Duodenal mucosa (tissue), 2 donors: ENCODE measurements at regions not wholly inside any gene's neighbourhood (a gene's known extent, or its start where the extent isn't known, plus 50 kb on each side); places are given as distances from the start of the nearest gene placed in this dataset.

Source experiments
- H3K27ac ChIP-seq: one replicate; pipeline ENCODE4 v1.7.0; 2013; ENCODE audit warnings: low read depth, low read length
- H3K27me3 ChIP-seq, 2 donors: one replicate each; pipeline ENCODE4 v1.7.0; 2013; ENCODE audit warnings: low read length in 2 of 2, control low read depth in 1 of 2; ENCODE audit not compliant: insufficient read depth in 2 of 2, control insufficient read depth in 1 of 2
- H3K36me3 ChIP-seq, 2 donors: one replicate each; pipeline ENCODE4 v1.7.0; 2013; ENCODE audit warnings: low read length in 2 of 2, control low read depth in 1 of 2; ENCODE audit not compliant: insufficient read depth in 2 of 2, control insufficient read depth in 1 of 2
- H3K4me1 ChIP-seq, 2 donors: one replicate each; pipeline ENCODE4 v1.7.0; 2013; ENCODE audit warnings: low read length in 2 of 2, control low read depth in 1 of 2; ENCODE audit not compliant: insufficient read depth in 2 of 2, control insufficient read depth in 1 of 2
- H3K4me3 ChIP-seq, 2 donors: one replicate each; pipeline ENCODE4 v1.7.0; 2013; ENCODE audit warnings: low read length in 2 of 2, low read depth in 1 of 2
- H3K9ac ChIP-seq, 2 donors: one replicate each; pipeline ENCODE4 v1.7.0; 2013; ENCODE audit warnings: low read length in 2 of 2, low read depth in 1 of 2
- H3K9me3 ChIP-seq, 2 donors: one replicate each; pipeline ENCODE4 v1.7.0; 2013; ENCODE audit warnings: low read length in 2 of 2, control low read depth in 1 of 2; ENCODE audit not compliant: control insufficient read depth in 1 of 2

GRCh38 chr20:60137657-60138245 lies 179.5 kb downstream of the CDH26 start:
- no peaks in the 10 kb centered on the region for H3K9me3 ChIP-seq
- H3K9ac ChIP-seq = peak overlapping the region in 1 of 2 donors; percentile 36
- H3K4me1 ChIP-seq = peaks cover 0 to 6% of the 10 kb centered on the region in 2 donors
- H3K27me3 ChIP-seq = peaks cover 0 to 3% of the 10 kb centered on the region in 2 donors
- no peak overlapping the region for H3K27ac ChIP-seq
- no peaks in the 10 kb centered on the region for H3K36me3 ChIP-seq
- peak overlapping the region in 1 of 2 donors; percentile 75 for H3K4me3 ChIP-seq

GRCh38 chr20:60138256-60139220 lies 180.3 kb downstream of the CDH26 start:
- peak overlapping the region in 1 of 2 donors; percentile 36 for H3K9ac ChIP-seq
- peak overlapping the region; percentile 10 to 75 for H3K4me3 ChIP-seq
- no peaks in the 10 kb centered on the region for H3K9me3 ChIP-seq
- H3K4me1 ChIP-seq = peaks cover 0 to 6% of the 10 kb centered on the region in 2 donors
- H3K36me3 ChIP-seq = no peaks in the 10 kb centered on the region
- H3K27ac ChIP-seq = no peak overlapping the region
- peaks cover 0 to 3% of the 10 kb centered on the region in 2 donors for H3K27me3 ChIP-seq

- Histone ChIP-seq H3K4me3 (no peak overlapping the region), H3K27ac (no peak overlapping the region), H3K4me1 (peaks cover 0 to 6% of the 10 kb centered on the region in 2 donors)
Observed at GRCh38 chr20:60139663-60140446, 181.6 kb downstream of the CDH26 start.

GRCh38 chr20:60142587-60142986 lies 184.4 kb downstream of the CDH26 start:
- H3K36me3 ChIP-seq = no peaks in the 10 kb centered on the region
- H3K4me3 ChIP-seq = no peak overlapping the region
- peaks cover 0 to 6% of the 10 kb centered on the region in 2 donors for H3K4me1 ChIP-seq
- H3K9me3 ChIP-seq = no peaks in the 10 kb centered on the region
- no peak overlapping the region for H3K27ac ChIP-seq
- no peak overlapping the region for H3K9ac ChIP-seq
- no peaks in the 10 kb centered on the region for H3K27me3 ChIP-seq

More at GRCh38 chr20:60139663-60140446, 181.6 kb downstream of the CDH26 start:
- Histone ChIP-seq H3K9ac (no peak overlapping the region), H3K36me3 (no peaks in the 10 kb centered on the region), H3K27me3 (peaks cover 0 to 3% of the 10 kb centered on the region in 2 donors), H3K9me3 (no peaks in the 10 kb centered on the region)

- no peaks in the 10 kb centered on the region for H3K9me3 ChIP-seq
- H3K9ac ChIP-seq = no peak overlapping the region
- H3K27ac ChIP-seq = no peak overlapping the region
- H3K27me3 ChIP-seq = no peaks in the 10 kb centered on the region
- H3K36me3 ChIP-seq = no peaks in the 10 kb centered on the region
- H3K4me1 ChIP-seq = peaks cover 0 to 6% of the 10 kb centered on the region in 2 donors
- H3K4me3 ChIP-seq = no peak overlapping the region
Observed at GRCh38 chr20:60143261-60143842, 185.1 kb downstream of the CDH26 start.

- H3K36me3 ChIP-seq = no peaks in the 10 kb centered on the region
- H3K9me3 ChIP-seq = no peaks in the 10 kb centered on the region
- H3K4me1 ChIP-seq = no peaks in the 10 kb centered on the region
- H3K4me3 ChIP-seq = no peak overlapping the region
- H3K9ac ChIP-seq = no peak overlapping the region
- H3K27me3 ChIP-seq = no peaks in the 10 kb centered on the region
- no peak overlapping the region for H3K27ac ChIP-seq
Observed at GRCh38 chr20:60144404-60144803, 186.2 kb downstream of the CDH26 start.

GRCh38 chr20:60144974-60145527 lies 186.8 kb downstream of the CDH26 start:
- no peaks in the 10 kb centered on the region for H3K36me3 ChIP-seq
- H3K9ac ChIP-seq = no peak overlapping the region
- no peaks in the 10 kb centered on the region for H3K4me1 ChIP-seq
- no peak overlapping the region for H3K4me3 ChIP-seq
- no peak overlapping the region for H3K27ac ChIP-seq
- no peaks in the 10 kb centered on the region for H3K9me3 ChIP-seq
- no peaks in the 10 kb centered on the region for H3K27me3 ChIP-seq

- no peak overlapping the region for H3K4me3 ChIP-seq
- no peak overlapping the region for H3K27ac ChIP-seq
- H3K27me3 ChIP-seq = no peaks in the 10 kb centered on the region
- no peaks in the 10 kb centered on the region for H3K4me1 ChIP-seq
- H3K9ac ChIP-seq = no peak overlapping the region
- no peaks in the 10 kb centered on the region for H3K9me3 ChIP-seq
- H3K36me3 ChIP-seq = no peaks in the 10 kb centered on the region
Observed at GRCh38 chr20:60147004-60147403, 188.8 kb downstream of the CDH26 start.

- Histone ChIP-seq H3K27me3 (no peaks in the 10 kb centered on the region), H3K27ac (no peak overlapping the region), H3K4me1 (no peaks in the 10 kb centered on the region), H3K36me3 (no peaks in the 10 kb centered on the region), H3K4me3 (no peak overlapping the region), H3K9me3 (no peaks in the 10 kb centered on the region), H3K9ac (no peak overlapping the region)
Observed at GRCh38 chr20:60148885-60149284, 190.7 kb downstream of the CDH26 start.
